Epithelial cell of proximal tubule (primary cell): ENCODE measurements at regions not wholly inside any gene's neighbourhood (a gene's known extent, or its start where the extent isn't known, plus 50 kb on each side); places are given as distances from the start of the nearest gene placed in this dataset.

Experiments used
- DNase-seq: peaks from one replicate; pipeline ENCODE4 v3.0.0-alpha.2; 2011; ENCODE audit warnings: low read depth
- H3K4me3 ChIP-seq: 2 replicates; pipeline ENCODE4 v1.5.1; 2011; ENCODE audit warnings: low read depth, mild to moderate bottlenecking, low read length
- TF ChIP-seq, protein P1 (sequence below): conservative IDR thresholded peaks from 2 replicates; pipeline ENCODE4 v1.5.1; 2012; ENCODE audit warnings: low read depth, mild to moderate bottlenecking, low read length

DNA sequence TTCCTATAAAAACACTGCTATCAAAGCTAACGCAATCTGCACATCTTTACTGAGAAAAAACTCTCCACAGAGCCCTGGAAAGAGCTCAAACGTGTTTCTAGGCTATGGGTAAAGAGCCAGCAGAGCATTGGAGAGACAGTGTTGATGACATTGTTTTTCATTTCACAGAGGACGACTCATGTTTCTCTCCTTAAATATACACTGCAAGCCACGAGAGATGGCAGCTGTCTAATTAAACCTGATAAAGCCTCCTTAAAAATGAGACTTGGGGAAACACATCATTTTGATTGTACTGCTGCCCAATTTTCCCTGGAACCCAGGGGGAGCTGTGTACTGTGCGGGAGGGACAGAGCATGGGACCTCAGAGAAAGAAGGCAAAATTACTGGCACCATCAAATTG is 294.3 kb upstream of the SETBP1 start:
- TF ChIP-seq, protein P1, sequence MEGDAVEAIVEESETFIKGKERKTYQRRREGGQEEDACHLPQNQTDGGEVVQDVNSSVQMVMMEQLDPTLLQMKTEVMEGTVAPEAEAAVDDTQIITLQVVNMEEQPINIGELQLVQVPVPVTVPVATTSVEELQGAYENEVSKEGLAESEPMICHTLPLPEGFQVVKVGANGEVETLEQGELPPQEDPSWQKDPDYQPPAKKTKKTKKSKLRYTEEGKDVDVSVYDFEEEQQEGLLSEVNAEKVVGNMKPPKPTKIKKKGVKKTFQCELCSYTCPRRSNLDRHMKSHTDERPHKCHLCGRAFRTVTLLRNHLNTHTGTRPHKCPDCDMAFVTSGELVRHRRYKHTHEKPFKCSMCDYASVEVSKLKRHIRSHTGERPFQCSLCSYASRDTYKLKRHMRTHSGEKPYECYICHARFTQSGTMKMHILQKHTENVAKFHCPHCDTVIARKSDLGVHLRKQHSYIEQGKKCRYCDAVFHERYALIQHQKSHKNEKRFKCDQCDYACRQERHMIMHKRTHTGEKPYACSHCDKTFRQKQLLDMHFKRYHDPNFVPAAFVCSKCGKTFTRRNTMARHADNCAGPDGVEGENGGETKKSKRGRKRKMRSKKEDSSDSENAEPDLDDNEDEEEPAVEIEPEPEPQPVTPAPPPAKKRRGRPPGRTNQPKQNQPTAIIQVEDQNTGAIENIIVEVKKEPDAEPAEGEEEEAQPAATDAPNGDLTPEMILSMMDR = no peak
- no peak overlapping the region for H3K4me3 ChIP-seq
- DNase-seq = no peak

DNA sequence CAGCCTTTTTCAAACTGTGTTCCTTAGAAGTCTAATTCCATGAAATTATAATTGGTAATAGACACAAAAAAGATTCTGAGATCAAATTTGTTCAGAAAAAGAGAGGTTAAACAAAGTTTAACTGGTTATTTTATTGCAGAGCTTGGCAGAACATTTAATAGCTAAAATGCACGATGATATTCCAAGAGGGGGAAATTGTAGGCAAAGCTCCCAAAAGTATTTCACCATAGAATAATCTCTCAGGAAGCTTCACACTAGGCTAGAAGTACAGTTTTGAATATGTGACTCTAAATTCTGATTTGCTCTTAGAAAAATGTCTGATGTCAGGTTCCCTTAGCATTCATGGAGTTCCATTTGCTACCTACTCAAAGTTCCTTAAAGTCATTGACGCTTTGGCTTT is 292.4 kb upstream of the SETBP1 start:
- H3K4me3 ChIP-seq = no peak overlapping the region
- no peak for DNase-seq
- TF ChIP-seq, protein P1 = no peak

DNA sequence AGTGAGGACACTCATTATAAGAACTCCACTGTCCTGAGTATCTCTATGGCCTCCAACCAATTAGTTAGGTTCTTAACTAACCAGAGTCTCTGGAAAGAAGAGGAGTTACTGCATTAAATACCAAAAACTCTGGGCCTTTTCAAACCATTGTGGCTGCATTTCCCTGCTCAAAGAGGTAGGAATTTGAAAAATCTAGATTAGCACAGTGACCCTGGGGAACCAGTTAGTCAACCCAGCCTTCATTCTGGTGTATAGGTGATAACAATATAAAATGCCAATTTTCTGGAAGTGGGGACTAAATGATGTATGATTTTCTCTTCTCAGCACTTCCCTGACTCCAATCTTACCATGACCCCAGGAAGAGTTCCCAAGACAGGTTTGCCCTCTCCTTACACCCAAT is 287.8 kb upstream of the SETBP1 start:
- DNase-seq = no peak
- TF ChIP-seq, protein P1 = no peak
- H3K4me3 ChIP-seq = no peak overlapping the region

DNA sequence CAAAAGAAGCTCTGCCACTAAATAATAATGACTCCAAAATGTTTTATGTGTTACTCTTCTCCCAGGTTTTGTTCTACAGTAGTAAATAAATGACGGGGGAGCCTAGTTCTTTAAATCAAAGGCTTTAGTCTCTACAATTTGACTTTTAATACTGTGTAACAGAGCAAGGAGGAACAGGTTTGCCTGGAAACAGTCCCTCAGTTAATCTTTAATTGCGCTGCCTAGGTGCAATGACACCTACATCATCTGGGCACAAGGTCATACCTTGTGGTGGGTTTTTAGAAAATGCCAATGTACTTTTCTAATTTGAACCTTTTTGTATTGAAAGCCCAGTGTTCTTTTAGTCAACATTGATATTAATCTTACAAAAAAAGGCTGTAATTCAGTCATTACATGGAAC is 287.3 kb upstream of the SETBP1 start:
- no peak overlapping the region for H3K4me3 ChIP-seq
- TF ChIP-seq, protein P1 = no peak
- no peak for DNase-seq

DNA sequence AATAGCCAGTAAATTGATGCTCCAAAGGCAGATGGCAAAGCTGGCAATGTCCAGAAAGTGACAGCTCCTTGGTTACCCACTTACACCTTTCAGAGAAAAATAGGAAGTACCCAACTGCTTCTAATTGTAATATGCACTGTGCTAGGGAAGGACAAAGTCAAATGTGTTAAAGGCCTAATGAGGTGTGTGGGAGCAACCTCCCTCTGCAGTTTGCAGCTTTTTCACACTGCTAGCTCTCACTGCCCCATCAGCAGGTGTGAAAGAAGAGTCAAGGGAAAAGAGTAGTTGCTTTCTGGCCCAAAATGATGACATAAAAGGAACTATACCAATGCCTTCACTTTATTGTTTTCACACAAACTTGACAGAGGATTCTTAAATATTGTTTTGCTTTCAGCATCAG is 284.1 kb upstream of the SETBP1 start:
- no peak for DNase-seq
- no peak overlapping the region for H3K4me3 ChIP-seq
- TF ChIP-seq, protein P1 = no peak

DNA sequence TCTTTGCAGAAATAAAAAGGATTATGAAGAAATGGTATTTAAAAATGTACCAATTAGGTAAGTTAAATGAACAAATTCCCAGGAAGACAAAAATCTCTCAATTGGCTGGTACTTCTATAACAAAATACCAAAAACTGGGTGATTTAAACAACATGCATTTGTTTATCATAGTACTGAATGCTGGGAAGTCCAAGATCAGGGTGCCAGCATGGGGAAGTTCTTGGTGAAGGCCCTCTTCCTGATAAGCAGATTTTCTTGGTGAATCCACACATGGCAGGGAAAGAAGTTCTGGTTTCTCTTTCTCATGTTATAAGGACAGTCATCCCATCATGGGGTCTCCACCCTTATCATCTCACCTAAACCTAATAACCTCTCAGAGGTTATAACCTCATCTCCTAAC is 271.6 kb upstream of the SETBP1 start:
- TF ChIP-seq, protein P1 = no peak
- DNase-seq = no peak
- H3K4me3 ChIP-seq = no peak overlapping the region

DNA sequence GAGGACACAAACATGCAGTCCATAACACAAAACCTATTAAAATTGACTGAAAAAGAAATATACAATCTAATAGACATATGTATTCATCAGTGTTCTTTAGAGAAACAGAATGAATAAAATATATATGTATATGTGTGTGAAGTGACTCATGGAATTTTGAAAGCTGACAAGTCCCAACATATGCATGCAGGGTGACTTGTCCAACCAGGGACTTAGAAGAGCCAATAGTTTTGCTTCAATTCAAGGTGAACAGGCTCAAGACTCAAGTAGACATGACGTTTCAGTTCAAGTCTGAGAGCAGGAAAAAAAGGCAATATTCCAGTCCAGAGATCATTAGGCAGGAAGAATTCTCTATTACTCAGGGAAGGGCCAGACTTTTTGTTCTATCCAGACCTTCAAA is 271.2 kb upstream of the SETBP1 start:
- H3K4me3 ChIP-seq = no peak overlapping the region
- TF ChIP-seq, protein P1 = no peak
- no peak for DNase-seq
